ENCODE measurements at regions not wholly inside any gene's neighbourhood (a gene's known extent, or its start where the extent isn't known, plus 50 kb on each side); places are given as distances from the start of the nearest gene placed in this dataset.
"Not testable (repeated sequence)": the region's sequence is repeated elsewhere in the genome, so short reads cannot be mapped to it uniquely, and the experiment has no call there.

DNA sequence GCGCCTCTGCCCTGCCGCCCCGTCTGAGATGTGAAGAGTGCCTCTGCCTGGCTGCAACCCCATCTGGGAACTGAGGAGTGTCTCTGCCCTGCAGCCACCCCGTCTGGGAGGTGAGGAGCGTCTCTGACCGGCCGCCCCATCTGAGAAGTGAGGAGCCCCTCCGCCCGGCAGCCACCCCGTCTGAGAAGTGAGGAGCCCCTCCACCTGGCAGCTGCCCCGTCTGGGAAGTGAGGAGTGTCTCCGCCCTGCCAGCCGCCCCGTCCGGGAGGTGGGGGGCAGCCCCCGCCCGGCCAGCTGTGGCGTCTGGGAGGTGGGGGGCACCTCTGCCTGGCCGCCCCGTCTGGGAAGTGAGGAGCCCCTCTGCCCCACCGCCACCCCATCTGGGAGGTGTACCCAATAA lies 110.4 kb downstream of the PRKAB2 start:
- DNase-seq: not testable (repeated sequence)

DNA sequence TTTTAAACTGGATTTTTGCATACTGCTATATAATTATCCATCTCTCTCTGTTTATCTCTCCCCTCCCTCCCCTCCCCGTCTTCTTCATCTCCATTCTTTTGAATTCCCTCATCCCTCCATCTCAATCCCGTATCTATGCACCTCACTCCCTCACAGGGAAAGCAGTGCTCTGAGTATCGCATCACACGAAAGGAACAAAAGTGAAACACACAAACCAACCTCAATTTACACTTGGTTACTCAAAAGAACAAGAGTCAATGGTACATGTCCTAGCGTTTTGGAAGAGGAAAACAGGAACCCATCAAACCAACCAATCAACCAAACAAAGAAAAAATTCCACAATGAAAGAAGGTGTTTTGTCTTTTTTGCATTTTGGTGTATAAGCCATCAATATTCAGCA lies 115.1 kb downstream of the NBPF12 start:
- no peak for DNase-seq

GRCh38 chr1:147052677-147053076 lies 114.6 kb downstream of the NBPF12 start:
- no peak for DNase-seq

- no peak for DNase-seq
Measured at GRCh38 chr1:147052143-147052542, 114.0 kb downstream of the NBPF12 start.

GRCh38 chr1:147051136-147051535 lies 113.0 kb downstream of the NBPF12 start:
- DNase-seq: no peak

DNA sequence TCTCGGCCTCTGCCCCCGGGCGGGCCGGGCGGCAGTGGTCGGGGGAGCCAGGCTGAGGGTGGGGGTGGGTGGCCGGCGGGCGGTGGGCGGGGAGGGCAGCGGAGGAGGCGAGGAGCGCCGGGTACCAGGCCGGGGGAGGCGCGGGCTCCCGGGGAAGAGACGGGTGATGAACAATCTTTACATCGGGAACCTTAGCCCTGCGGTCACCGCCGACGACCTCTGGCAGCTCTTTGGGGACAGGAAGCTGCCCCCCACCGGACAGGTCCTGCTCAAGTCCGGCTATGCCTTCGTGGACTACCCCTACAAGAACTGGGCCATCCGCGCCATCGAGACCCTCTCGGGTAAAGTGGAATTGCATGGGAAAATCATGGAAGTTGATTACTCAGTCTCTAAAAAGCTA lies 112.5 kb downstream of the NBPF12 start:
- no peak for DNase-seq

GRCh38 chr1:147046863-147047394 lies 108.8 kb downstream of the NBPF12 start:
- not testable (repeated sequence) for DNase-seq

GRCh38 chr1:147046189-147046862 lies 108.2 kb downstream of the NBPF12 start:
- no peak for DNase-seq
